HT-29 (cell line): ENCODE measurements at regions not wholly inside any gene's neighbourhood (a gene's known extent, or its start where the extent isn't known, plus 50 kb on each side); places are given as distances from the start of the nearest gene placed in this dataset.
"Not testable (repeated sequence)": the region's sequence is repeated elsewhere in the genome, so short reads cannot be mapped to it uniquely, and the experiment has no call there.

Experiments used
- DNase-seq: peaks from one replicate; pipeline ENCODE4 v3.0.0-alpha.2; 2015; ENCODE audit warnings: low spot score

- no peak for DNase-seq
Observed at GRCh38 chr17:53765609-53766008, 57.1 kb upstream of the KIF2B start.

GRCh38 chr17:53765129-53765528 lies 57.6 kb upstream of the KIF2B start:
- DNase-seq: no peak

- no peak for DNase-seq
Observed at GRCh38 chr17:53757559-53757958, 65.2 kb upstream of the KIF2B start.

- DNase-seq: not testable (repeated sequence)
Observed at GRCh38 chr17:53757116-53757515, 65.6 kb upstream of the KIF2B start.

GRCh38 chr17:53749178-53749577 lies 73.5 kb upstream of the KIF2B start:
- DNase-seq: no peak

GRCh38 chr17:53748159-53748820 lies 74.4 kb upstream of the KIF2B start:
- DNase-seq: not testable (repeated sequence)

GRCh38 chr17:53740312-53740711 lies 82.4 kb upstream of the KIF2B start:
- no peak for DNase-seq

- no peak for DNase-seq
Observed at GRCh38 chr17:53736516-53737240, 86.0 kb upstream of the KIF2B start.

- DNase-seq: no peak
Observed at GRCh38 chr17:53724726-53725125, 98.0 kb upstream of the KIF2B start.

- no peak for DNase-seq
Observed at GRCh38 chr17:53722407-53722806, 100.3 kb upstream of the KIF2B start.

- DNase-seq: no peak
Observed at GRCh38 chr17:53721101-53721500, 101.6 kb upstream of the KIF2B start.

- DNase-seq: no peak
Observed at GRCh38 chr17:53719229-53719628, 103.5 kb upstream of the KIF2B start.

GRCh38 chr17:53707566-53707965 lies 115.2 kb upstream of the KIF2B start:
- no peak for DNase-seq

- no peak for DNase-seq
Observed at GRCh38 chr17:53696286-53696685, 126.4 kb upstream of the KIF2B start.

- no peak for DNase-seq
Observed at GRCh38 chr17:53687324-53687723, 135.4 kb upstream of the KIF2B start.

- no peak for DNase-seq
Observed at GRCh38 chr17:53680745-53681144, 142.0 kb upstream of the KIF2B start.

GRCh38 chr17:53668854-53669253 lies 153.9 kb upstream of the KIF2B start:
- DNase-seq: no peak

GRCh38 chr17:53662608-53663007 lies 160.1 kb upstream of the KIF2B start:
- DNase-seq: no peak

- DNase-seq: no peak
Observed at GRCh38 chr17:53659181-53659580, 163.5 kb upstream of the KIF2B start.

- DNase-seq: no peak
Observed at GRCh38 chr17:53655591-53655990, 167.1 kb upstream of the KIF2B start.

- no peak for DNase-seq
Observed at GRCh38 chr17:53649201-53649600, 173.5 kb upstream of the KIF2B start.

- no peak for DNase-seq
Observed at GRCh38 chr17:53646835-53647234, 175.9 kb upstream of the KIF2B start.

- DNase-seq: no peak
Observed at GRCh38 chr17:53640808-53641207, 181.9 kb upstream of the KIF2B start.
